GM23338 (cell line): ENCODE measurements at regions not wholly inside any gene's neighbourhood (a gene's known extent, or its start where the extent isn't known, plus 50 kb on each side); places are given as distances from the start of the nearest gene placed in this dataset.

ENCODE experiments used
- ATAC-seq: fragments of 200-7000 bp; cut with Tn5 transposase; 3 replicates; pipeline ENCODE4 v1.9.1; 2020
- DNase-seq: peaks from one replicate; pipeline ENCODE4 v3.0.0-alpha.2; 2015; ENCODE audit warnings: low spot score
- H2AFZ ChIP-seq: fragments of 200-600 bp; sonication (generic); 2 replicates; pipeline ENCODE4 v1.8.0; 2016; ENCODE audit warnings: antibody characterized with exemption, mild to moderate bottlenecking, moderate library complexity
- H3F3A ChIP-seq: fragments of 200-600 bp; sonication (generic); replicated peaks from 2 replicates; pipeline ENCODE4 v1.8.0; 2017; ENCODE audit warnings: antibody characterized with exemption, mixed run types, low read depth
- H3K27ac ChIP-seq: fragments of 200-600 bp; sonication (generic); 2 replicates; pipeline ENCODE4 v1.6.1; 2016; ENCODE audit warnings: low read depth
- H3K27me3 ChIP-seq: fragments of 200-600 bp; sonication (generic); 2 replicates; pipeline ENCODE4 v1.8.0; 2016; ENCODE audit warnings: mild to moderate bottlenecking, mixed run types, moderate library complexity; ENCODE audit not compliant: insufficient read depth
- H3K36me3 ChIP-seq: fragments of 200-600 bp; sonication (generic); 2 replicates; pipeline ENCODE4 v1.8.0; 2016; ENCODE audit warnings: mild to moderate bottlenecking; ENCODE audit not compliant: insufficient read depth
- H3K4me1 ChIP-seq: fragments of 200-600 bp; sonication (generic); 2 replicates; pipeline ENCODE4 v1.8.0; 2016; ENCODE audit warnings: mild to moderate bottlenecking, moderate library complexity; ENCODE audit not compliant: insufficient read depth
- H3K4me2 ChIP-seq: fragments of 200-600 bp; sonication (generic); 2 replicates; pipeline ENCODE4 v1.7.1; 2017; ENCODE audit warnings: mixed run types
- H3K4me3 ChIP-seq: fragments of 200-600 bp; sonication (generic); 2 replicates; pipeline ENCODE4 v1.6.1; 2016; ENCODE audit warnings: mixed run types
- H3K79me2 ChIP-seq: fragments of 200-600 bp; sonication (generic); replicated peaks from 2 replicates; pipeline ENCODE4 v1.8.0; 2017; ENCODE audit warnings: mild to moderate bottlenecking; ENCODE audit not compliant: insufficient read depth
- H3K9me2 ChIP-seq: fragments of 200-600 bp; sonication (generic); 2 replicates; pipeline ENCODE4 v1.8.0; 2017; ENCODE audit not compliant: insufficient read depth
- H4K20me1 ChIP-seq: fragments of 200-600 bp; sonication (generic); replicated peaks from 2 replicates; pipeline ENCODE4 v1.8.0; 2017; ENCODE audit warnings: mild to moderate bottlenecking; ENCODE audit not compliant: insufficient read depth
- H3K27ac Mint-ChIP-seq: 2 replicates; pipeline ENCODE4 v1.8.0; 2020; ENCODE audit warnings: inconsistent platforms, mild to moderate bottlenecking, moderate library complexity, mixed read lengths
- H3K27me3 Mint-ChIP-seq: 3 replicates; pipeline ENCODE4 v1.8.0; 2022; ENCODE audit warnings: low read depth, mild to moderate bottlenecking, moderate library complexity, mixed read lengths, inconsistent platforms; ENCODE audit not compliant: insufficient read depth, poor library complexity
- H3K36me3 Mint-ChIP-seq: 3 replicates; pipeline ENCODE4 v1.8.0; 2021; ENCODE audit warnings: low read depth, mild to moderate bottlenecking, inconsistent platforms, moderate library complexity, mixed read lengths
- H3K4me1 Mint-ChIP-seq: 3 replicates; pipeline ENCODE4 v1.8.0; 2020; ENCODE audit warnings: mild to moderate bottlenecking, inconsistent platforms, mixed read lengths
- H3K4me3 Mint-ChIP-seq: 3 replicates; pipeline ENCODE4 v1.8.0; 2021; ENCODE audit warnings: moderate library complexity, mild to moderate bottlenecking, inconsistent platforms, mixed read lengths
- H3K9me3 Mint-ChIP-seq: 3 replicates; pipeline ENCODE4 v1.8.0; 2020; ENCODE audit warnings: moderate library complexity, mild to moderate bottlenecking, inconsistent platforms, mixed read lengths
- EZH2 ChIP-seq: fragments of 200-600 bp; sonication (generic); IDR thresholded peaks from one replicate; pipeline ENCODE4 v1.8.0; 2017; ENCODE audit warnings: antibody characterized with exemption, mild to moderate bottlenecking, low read depth; ENCODE audit not compliant: unreplicated experiment
- EZH2phosphoT487 ChIP-seq: fragments of 200-600 bp; sonication (generic); IDR thresholded peaks from one replicate; pipeline ENCODE4 v1.8.1; 2018; ENCODE audit warnings: antibody characterized with exemption; ENCODE audit not compliant: unreplicated experiment
- JUNB ChIP-seq: IDR thresholded peaks from one replicate; pipeline ENCODE4 v1.6.1; 2016; ENCODE audit warnings: antibody characterized with exemption; ENCODE audit not compliant: unreplicated experiment
- NANOG ChIP-seq: IDR thresholded peaks from 2 replicates; pipeline ENCODE4 v1.6.1; 2016; ENCODE audit warnings: antibody characterized with exemption, borderline replicate concordance
- POLR2AphosphoS5 ChIP-seq: IDR thresholded peaks from 2 replicates; pipeline ENCODE4 v1.6.1; 2016; ENCODE audit warnings: antibody characterized with exemption, low read depth
- STAT1 ChIP-seq: IDR thresholded peaks from one replicate; pipeline ENCODE4 v1.6.1; 2016; ENCODE audit warnings: antibody characterized with exemption; ENCODE audit not compliant: unreplicated experiment
- ZNF114 ChIP-seq: fragments of 250-450 bp; sonication (Bioruptor Pico); IDR thresholded peaks from 2 replicates; pipeline ENCODE4 v1.5.0; 2020; ENCODE audit warnings: mild to moderate bottlenecking, moderate library complexity
- ZNF331 ChIP-seq: fragments of 250-450 bp; sonication (Bioruptor Pico); IDR thresholded peaks from 2 replicates; pipeline ENCODE4 v1.5.0; 2020; ENCODE audit warnings: low read depth, mild to moderate bottlenecking, moderate library complexity
- TF ChIP-seq, protein P1 (sequence below), 2 experiments: fragments of 200-600 bp in 1 of 2; sonication (generic) in 1 of 2; conservative IDR thresholded peaks; 2 replicates each; pipeline versions ENCODE4 v1.5.1 to v1.6.1; 2016 to 2017; ENCODE audit warnings: antibody characterized with exemption in 2 of 2, low read depth in 2 of 2, mild to moderate bottlenecking in 2 of 2, moderate library complexity in 1 of 2
- TF ChIP-seq, protein P2 (sequence below): IDR thresholded peaks from 2 replicates; pipeline ENCODE4 v1.6.1; 2016; ENCODE audit warnings: antibody characterized with exemption
- TF ChIP-seq, protein P3 (sequence below): fragments of 250-450 bp; sonication (Bioruptor Pico); IDR thresholded peaks from 2 replicates; pipeline ENCODE4 v1.5.0; 2020; ENCODE audit warnings: mild to moderate bottlenecking, moderate library complexity

- TF ChIP-seq EZH2, result no peak
Measured at GRCh38 chr4:33031328-33031727, 2311.2 kb downstream of the PCDH7 start (continued).

GRCh38 chr4:33037464-33037863, 2317.3 kb downstream of the PCDH7 start:
- DNase-seq (no peak), ATAC-seq (peak; percentile 33; the same call in 2 of the 3 replicates)
- H3K36me3 Mint-ChIP-seq, result no peaks in the 10 kb centered on the region
- Histone ChIP-seq H3K27me3 (no peaks in the 10 kb centered on the region), H2AFZ (peak overlapping the region; percentile 74; the same call in 1 of the 2 replicates), H3F3A (no peaks in the 10 kb centered on the region), H3K4me2 (no peak overlapping the region), H3K79me2 (no peaks in the 10 kb centered on the region), H3K36me3 (no peaks in the 10 kb centered on the region), H4K20me1 (no peaks in the 10 kb centered on the region), H3K9me2 (no peaks in the 10 kb centered on the region), H3K4me1 (no peaks in the 10 kb centered on the region), H3K4me3 (no peak overlapping the region), H3K27ac (no peak overlapping the region)
- no peak overlapping the region for H3K27ac Mint-ChIP-seq
- no peaks in the 10 kb centered on the region for H3K27me3 Mint-ChIP-seq
- H3K4me1 Mint-ChIP-seq, result no peaks in the 10 kb centered on the region
- TF ChIP-seq STAT1, result no peak
- no peak overlapping the region for H3K4me3 Mint-ChIP-seq
- H3K9me3 Mint-ChIP-seq, result no peaks in the 10 kb centered on the region

DNA sequence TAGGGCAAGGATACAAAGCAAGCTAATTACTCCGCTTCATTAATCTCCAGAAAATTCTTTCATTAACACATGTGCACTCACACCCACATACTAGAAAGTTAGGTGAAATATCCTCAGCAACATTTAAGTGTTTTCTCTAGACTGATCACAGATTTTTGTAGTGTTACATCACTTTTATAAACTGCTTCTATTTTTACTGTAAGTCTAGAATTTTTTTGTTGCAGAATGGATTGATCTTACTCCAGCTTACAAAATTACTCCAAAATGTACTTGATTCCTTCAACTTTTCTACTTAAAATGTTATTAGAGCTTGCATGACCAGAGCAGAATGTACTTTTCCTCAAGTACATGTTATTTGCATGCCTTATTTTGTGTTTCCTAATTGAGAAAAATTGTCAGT, 2325.2 kb downstream of the PCDH7 start:
- Histone ChIP-seq H3K36me3 (no peaks in the 10 kb centered on the region), H3K4me3 (no peak overlapping the region), H4K20me1 (no peaks in the 10 kb centered on the region), H3K4me1 (no peaks in the 10 kb centered on the region), H3K4me2 (no peak overlapping the region), H2AFZ (peak overlapping the region; percentile 49; the same call in 1 of the 2 replicates), H3K27ac (no peak overlapping the region), H3K79me2 (no peaks in the 10 kb centered on the region), H3K9me2 (no peaks in the 10 kb centered on the region), H3F3A (no peaks in the 10 kb centered on the region), H3K27me3 (no peaks in the 10 kb centered on the region)
- Mint-ChIP-seq H3K27ac (no peak overlapping the region; the same call in 1 of the 2 replicates), H3K9me3 (no peaks in the 10 kb centered on the region), H3K4me3 (no peak overlapping the region), H3K27me3 (peaks cover 3% of the 10 kb centered on the region), H3K4me1 (no peaks in the 10 kb centered on the region), H3K36me3 (no peaks in the 10 kb centered on the region)
- ATAC-seq, result no peak
- no peak for DNase-seq
- no peak for TF ChIP-seq NANOG
- no peak for TF ChIP-seq EZH2
- no peak for TF ChIP-seq ZNF331
- no peak for TF ChIP-seq ZNF114 (CRISPR knock-in tag)
- TF ChIP-seq, protein P1, sequence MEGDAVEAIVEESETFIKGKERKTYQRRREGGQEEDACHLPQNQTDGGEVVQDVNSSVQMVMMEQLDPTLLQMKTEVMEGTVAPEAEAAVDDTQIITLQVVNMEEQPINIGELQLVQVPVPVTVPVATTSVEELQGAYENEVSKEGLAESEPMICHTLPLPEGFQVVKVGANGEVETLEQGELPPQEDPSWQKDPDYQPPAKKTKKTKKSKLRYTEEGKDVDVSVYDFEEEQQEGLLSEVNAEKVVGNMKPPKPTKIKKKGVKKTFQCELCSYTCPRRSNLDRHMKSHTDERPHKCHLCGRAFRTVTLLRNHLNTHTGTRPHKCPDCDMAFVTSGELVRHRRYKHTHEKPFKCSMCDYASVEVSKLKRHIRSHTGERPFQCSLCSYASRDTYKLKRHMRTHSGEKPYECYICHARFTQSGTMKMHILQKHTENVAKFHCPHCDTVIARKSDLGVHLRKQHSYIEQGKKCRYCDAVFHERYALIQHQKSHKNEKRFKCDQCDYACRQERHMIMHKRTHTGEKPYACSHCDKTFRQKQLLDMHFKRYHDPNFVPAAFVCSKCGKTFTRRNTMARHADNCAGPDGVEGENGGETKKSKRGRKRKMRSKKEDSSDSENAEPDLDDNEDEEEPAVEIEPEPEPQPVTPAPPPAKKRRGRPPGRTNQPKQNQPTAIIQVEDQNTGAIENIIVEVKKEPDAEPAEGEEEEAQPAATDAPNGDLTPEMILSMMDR (conservative IDR thresholded peaks at IDR 0.05; ENCODE audit: low read depth in 2 of 2), result no peak
- TF ChIP-seq POLR2AphosphoS5, result no peak
- TF ChIP-seq, protein P2, sequence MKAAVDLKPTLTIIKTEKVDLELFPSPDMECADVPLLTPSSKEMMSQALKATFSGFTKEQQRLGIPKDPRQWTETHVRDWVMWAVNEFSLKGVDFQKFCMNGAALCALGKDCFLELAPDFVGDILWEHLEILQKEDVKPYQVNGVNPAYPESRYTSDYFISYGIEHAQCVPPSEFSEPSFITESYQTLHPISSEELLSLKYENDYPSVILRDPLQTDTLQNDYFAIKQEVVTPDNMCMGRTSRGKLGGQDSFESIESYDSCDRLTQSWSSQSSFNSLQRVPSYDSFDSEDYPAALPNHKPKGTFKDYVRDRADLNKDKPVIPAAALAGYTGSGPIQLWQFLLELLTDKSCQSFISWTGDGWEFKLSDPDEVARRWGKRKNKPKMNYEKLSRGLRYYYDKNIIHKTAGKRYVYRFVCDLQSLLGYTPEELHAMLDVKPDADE, result no peak
- no peak for TF ChIP-seq EZH2phosphoT487
- no peak for TF ChIP-seq JUNB
- TF ChIP-seq, protein P3, sequence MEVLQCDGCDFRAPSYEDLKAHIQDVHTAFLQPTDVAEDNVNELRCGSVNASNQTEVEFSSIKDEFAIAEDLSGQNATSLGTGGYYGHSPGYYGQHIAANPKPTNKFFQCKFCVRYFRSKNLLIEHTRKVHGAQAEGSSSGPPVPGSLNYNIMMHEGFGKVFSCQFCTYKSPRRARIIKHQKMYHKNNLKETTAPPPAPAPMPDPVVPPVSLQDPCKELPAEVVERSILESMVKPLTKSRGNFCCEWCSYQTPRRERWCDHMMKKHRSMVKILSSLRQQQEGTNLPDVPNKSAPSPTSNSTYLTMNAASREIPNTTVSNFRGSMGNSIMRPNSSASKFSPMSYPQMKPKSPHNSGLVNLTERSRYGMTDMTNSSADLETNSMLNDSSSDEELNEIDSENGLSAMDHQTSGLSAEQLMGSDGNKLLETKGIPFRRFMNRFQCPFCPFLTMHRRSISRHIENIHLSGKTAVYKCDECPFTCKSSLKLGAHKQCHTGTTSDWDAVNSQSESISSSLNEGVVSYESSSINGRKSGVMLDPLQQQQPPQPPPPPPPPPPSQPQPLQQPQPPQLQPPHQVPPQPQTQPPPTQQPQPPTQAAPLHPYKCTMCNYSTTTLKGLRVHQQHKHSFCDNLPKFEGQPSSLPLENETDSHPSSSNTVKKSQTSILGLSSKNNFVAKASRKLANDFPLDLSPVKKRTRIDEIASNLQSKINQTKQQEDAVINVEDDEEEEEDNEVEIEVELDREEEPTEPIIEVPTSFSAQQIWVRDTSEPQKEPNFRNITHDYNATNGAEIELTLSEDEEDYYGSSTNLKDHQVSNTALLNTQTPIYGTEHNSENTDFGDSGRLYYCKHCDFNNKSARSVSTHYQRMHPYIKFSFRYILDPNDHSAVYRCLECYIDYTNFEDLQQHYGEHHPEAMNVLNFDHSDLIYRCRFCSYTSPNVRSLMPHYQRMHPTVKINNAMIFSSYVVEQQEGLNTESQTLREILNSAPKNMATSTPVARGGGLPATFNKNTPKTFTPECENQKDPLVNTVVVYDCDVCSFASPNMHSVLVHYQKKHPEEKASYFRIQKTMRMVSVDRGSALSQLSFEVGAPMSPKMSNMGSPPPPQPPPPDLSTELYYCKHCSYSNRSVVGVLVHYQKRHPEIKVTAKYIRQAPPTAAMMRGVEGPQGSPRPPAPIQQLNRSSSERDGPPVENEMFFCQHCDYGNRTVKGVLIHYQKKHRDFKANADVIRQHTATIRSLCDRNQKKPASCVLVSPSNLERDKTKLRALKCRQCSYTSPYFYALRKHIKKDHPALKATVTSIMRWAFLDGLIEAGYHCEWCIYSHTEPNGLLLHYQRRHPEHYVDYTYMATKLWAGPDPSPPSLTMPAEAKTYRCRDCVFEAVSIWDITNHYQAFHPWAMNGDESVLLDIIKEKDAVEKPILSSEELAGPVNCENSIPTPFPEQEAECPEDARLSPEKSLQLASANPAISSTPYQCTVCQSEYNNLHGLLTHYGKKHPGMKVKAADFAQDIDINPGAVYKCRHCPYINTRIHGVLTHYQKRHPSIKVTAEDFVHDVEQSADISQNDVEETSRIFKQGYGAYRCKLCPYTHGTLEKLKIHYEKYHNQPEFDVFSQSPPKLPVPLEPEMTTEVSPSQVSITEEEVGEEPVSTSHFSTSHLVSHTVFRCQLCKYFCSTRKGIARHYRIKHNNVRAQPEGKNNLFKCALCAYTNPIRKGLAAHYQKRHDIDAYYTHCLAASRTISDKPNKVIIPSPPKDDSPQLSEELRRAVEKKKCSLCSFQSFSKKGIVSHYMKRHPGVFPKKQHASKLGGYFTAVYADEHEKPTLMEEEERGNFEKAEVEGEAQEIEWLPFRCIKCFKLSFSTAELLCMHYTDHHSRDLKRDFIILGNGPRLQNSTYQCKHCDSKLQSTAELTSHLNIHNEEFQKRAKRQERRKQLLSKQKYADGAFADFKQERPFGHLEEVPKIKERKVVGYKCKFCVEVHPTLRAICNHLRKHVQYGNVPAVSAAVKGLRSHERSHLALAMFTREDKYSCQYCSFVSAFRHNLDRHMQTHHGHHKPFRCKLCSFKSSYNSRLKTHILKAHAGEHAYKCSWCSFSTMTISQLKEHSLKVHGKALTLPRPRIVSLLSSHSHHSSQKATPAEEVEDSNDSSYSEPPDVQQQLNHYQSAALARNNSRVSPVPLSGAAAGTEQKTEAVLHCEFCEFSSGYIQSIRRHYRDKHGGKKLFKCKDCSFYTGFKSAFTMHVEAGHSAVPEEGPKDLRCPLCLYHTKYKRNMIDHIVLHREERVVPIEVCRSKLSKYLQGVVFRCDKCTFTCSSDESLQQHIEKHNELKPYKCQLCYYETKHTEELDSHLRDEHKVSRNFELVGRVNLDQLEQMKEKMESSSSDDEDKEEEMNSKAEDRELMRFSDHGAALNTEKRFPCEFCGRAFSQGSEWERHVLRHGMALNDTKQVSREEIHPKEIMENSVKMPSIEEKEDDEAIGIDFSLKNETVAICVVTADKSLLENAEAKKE (CRISPR knock-in tag), result no peak
- TF ChIP-seq STAT1, result no peak
